ENCODE measurements at regions not wholly inside any gene's neighbourhood (a gene's known extent, or its start where the extent isn't known, plus 50 kb on each side); places are given as distances from the start of the nearest gene placed in this dataset.

GRCh38 chr1:227399152-227399730 lies 80.9 kb upstream of the CDC42BPA start:
- TF ChIP-seq CTCF (IDR thresholded peaks at IDR 0.05), result no peak

- no peak for TF ChIP-seq CTCF (IDR thresholded peaks at IDR 0.05)
These were observed 79.2 kb upstream of the CDC42BPA start for GRCh38 chr1:227397354-227397978.

- no peak for TF ChIP-seq CTCF (IDR thresholded peaks at IDR 0.05)
These were observed 78.5 kb upstream of the CDC42BPA start for GRCh38 chr1:227396539-227397353.

GRCh38 chr1:227395426-227396028 lies 77.2 kb upstream of the CDC42BPA start:
- TF ChIP-seq CTCF (IDR thresholded peaks at IDR 0.05), result no peak

GRCh38 chr1:227392984-227393764 lies 74.9 kb upstream of the CDC42BPA start:
- no peak for TF ChIP-seq CTCF (IDR thresholded peaks at IDR 0.05)

GRCh38 chr1:227391879-227392278 lies 73.6 kb upstream of the CDC42BPA start:
- TF ChIP-seq CTCF (IDR thresholded peaks at IDR 0.05), result no peak

- TF ChIP-seq CTCF (IDR thresholded peaks at IDR 0.05), result no peak
These were observed 72.9 kb upstream of the CDC42BPA start for GRCh38 chr1:227391211-227391610.

All from LNCAP (cell line).